ENCODE measurements at regions not wholly inside any gene's neighbourhood (a gene's known extent, or its start where the extent isn't known, plus 50 kb on each side); places are given as distances from the start of the nearest gene placed in this dataset.

GRCh38 chr9:13598738-13599137 lies 319.2 kb upstream of the MPDZ start:
- H3K27me3 ChIP-seq (ENCODE audit: control insufficient read depth, insufficient read depth, low read length): no peaks in the 10 kb centered on the region
- DNase-seq (ENCODE audit: low read depth): no peak
- H3K36me3 ChIP-seq (ENCODE audit: control insufficient read depth, insufficient read depth, low read length): no peaks in the 10 kb centered on the region
- TF ChIP-seq CTCF (IDR thresholded peaks at IDR 0.05; ENCODE audit: insufficient read depth, low read length, poor library complexity, severe bottlenecking): no peak
- H3K4me3 ChIP-seq (ENCODE audit: low read depth, low read length): no peak overlapping the region

- TF ChIP-seq CTCF (IDR thresholded peaks at IDR 0.05; ENCODE audit: insufficient read depth, low read length, poor library complexity, severe bottlenecking): no peak
- H3K4me3 ChIP-seq (ENCODE audit: low read depth, low read length): no peak overlapping the region
- no peaks in the 10 kb centered on the region for H3K27me3 ChIP-seq (ENCODE audit: control insufficient read depth, insufficient read depth, low read length)
- no peak for DNase-seq (ENCODE audit: low read depth)
- H3K36me3 ChIP-seq (ENCODE audit: control insufficient read depth, insufficient read depth, low read length): no peaks in the 10 kb centered on the region
Measured at GRCh38 chr9:13597427-13597826, 317.9 kb upstream of the MPDZ start.

- no peak for TF ChIP-seq CTCF (IDR thresholded peaks at IDR 0.05; ENCODE audit: insufficient read depth, low read length, poor library complexity, severe bottlenecking)
- H3K36me3 ChIP-seq (ENCODE audit: control insufficient read depth, insufficient read depth, low read length): no peaks in the 10 kb centered on the region
- DNase-seq (ENCODE audit: low read depth): no peak
- no peak overlapping the region for H3K4me3 ChIP-seq (ENCODE audit: low read depth, low read length)
- no peaks in the 10 kb centered on the region for H3K27me3 ChIP-seq (ENCODE audit: control insufficient read depth, insufficient read depth, low read length)
Measured at GRCh38 chr9:13597004-13597403, 317.5 kb upstream of the MPDZ start.

- Histone ChIP-seq H3K4me3 (ENCODE audit: low read depth, low read length) (no peak overlapping the region), H3K36me3 (ENCODE audit: control insufficient read depth, insufficient read depth, low read length) (no peaks in the 10 kb centered on the region), H3K27me3 (ENCODE audit: control insufficient read depth, insufficient read depth, low read length) (no peaks in the 10 kb centered on the region)
- DNase-seq (ENCODE audit: low read depth): no peak
- TF ChIP-seq CTCF (IDR thresholded peaks at IDR 0.05; ENCODE audit: insufficient read depth, low read length, poor library complexity, severe bottlenecking): no peak
Measured at GRCh38 chr9:13596383-13596970, 317.0 kb upstream of the MPDZ start.

GRCh38 chr9:13590996-13591395 lies 311.5 kb upstream of the MPDZ start:
- Histone ChIP-seq H3K4me3 (ENCODE audit: low read depth, low read length) (no peak overlapping the region), H3K27me3 (ENCODE audit: control insufficient read depth, insufficient read depth, low read length) (no peaks in the 10 kb centered on the region), H3K36me3 (ENCODE audit: control insufficient read depth, insufficient read depth, low read length) (no peaks in the 10 kb centered on the region)
- TF ChIP-seq CTCF (IDR thresholded peaks at IDR 0.05; ENCODE audit: insufficient read depth, low read length, poor library complexity, severe bottlenecking): no peak
- DNase-seq (ENCODE audit: low read depth): no peak

GRCh38 chr9:13589034-13589737 lies 309.7 kb upstream of the MPDZ start:
- no peaks in the 10 kb centered on the region for H3K27me3 ChIP-seq (ENCODE audit: control insufficient read depth, insufficient read depth, low read length)
- no peak overlapping the region for H3K4me3 ChIP-seq (ENCODE audit: low read depth, low read length)

More at GRCh38 chr9:13589034-13589737, 309.7 kb upstream of the MPDZ start:
- H3K36me3 ChIP-seq (ENCODE audit: control insufficient read depth, insufficient read depth, low read length): no peaks in the 10 kb centered on the region
- no peak for TF ChIP-seq CTCF (IDR thresholded peaks at IDR 0.05; ENCODE audit: insufficient read depth, low read length, poor library complexity, severe bottlenecking)
- no peak for DNase-seq (ENCODE audit: low read depth)

All from kidney epithelial cell (primary cell).